ENCODE measurements at regions not wholly inside any gene's neighbourhood (a gene's known extent, or its start where the extent isn't known, plus 50 kb on each side); places are given as distances from the start of the nearest gene placed in this dataset.

DNA sequence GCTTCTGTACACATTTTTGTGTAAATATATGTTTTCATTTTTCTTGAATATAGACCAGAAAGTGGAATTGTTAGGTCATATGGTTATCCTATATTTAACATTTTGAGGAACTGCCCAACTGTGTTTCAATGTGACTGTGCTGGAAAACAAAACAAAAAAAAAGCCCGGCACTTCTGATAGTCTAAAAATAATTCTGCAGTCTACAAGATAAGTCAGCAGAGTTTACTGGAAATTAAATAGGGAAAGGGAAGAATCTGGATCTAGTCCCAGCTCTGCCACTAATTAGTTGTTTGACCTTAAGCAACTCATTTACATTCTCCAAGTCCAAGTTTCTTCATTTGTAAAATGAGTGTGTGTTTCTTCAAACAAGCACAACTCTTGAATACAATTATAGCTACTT lies 869.1 kb upstream of the B3GALT2 start:
- Histone ChIP-seq H3K4me1 (replicated peaks; ENCODE audit: insufficient read depth) (no peaks in the 10 kb centered on the region), H3K4me2 (no peak overlapping the region), H3F3A (ENCODE audit: insufficient read depth, low read depth) (no peaks in the 10 kb centered on the region), H4K20me1 (ENCODE audit: insufficient read depth) (no peaks in the 10 kb centered on the region), H3K9me2 (ENCODE audit: insufficient read depth) (no peaks in the 10 kb centered on the region), H2AFZ (no peak overlapping the region), H3K27ac (no peak overlapping the region), H3K36me3 (ENCODE audit: low read depth) (no peaks in the 10 kb centered on the region), H3K4me3 (no peak overlapping the region), H3K79me2 (ENCODE audit: low read depth) (no peaks in the 10 kb centered on the region), H3K9me3 (ENCODE audit: insufficient read depth, low read depth) (no peaks in the 10 kb centered on the region), H3K27me3 (ENCODE audit: insufficient read depth, low read depth) (no peaks in the 10 kb centered on the region)
- no TSS peak for BruUV-seq (replicated peaks)
- intact Hi-C loops (cut with micrococcal nuclease; ENCODE audit: unreplicated experiment) = no loop called here
- no peak for DNase-seq
- ChIA-PET POLR2A (ENCODE audit: unreplicated experiment) (no interaction called here), CTCF (no interaction called here)
- TF ChIP-seq EZH2 (IDR thresholded peaks at IDR 0.05; ENCODE audit: low read depth) = no peak
- TF ChIP-seq, protein P1, sequence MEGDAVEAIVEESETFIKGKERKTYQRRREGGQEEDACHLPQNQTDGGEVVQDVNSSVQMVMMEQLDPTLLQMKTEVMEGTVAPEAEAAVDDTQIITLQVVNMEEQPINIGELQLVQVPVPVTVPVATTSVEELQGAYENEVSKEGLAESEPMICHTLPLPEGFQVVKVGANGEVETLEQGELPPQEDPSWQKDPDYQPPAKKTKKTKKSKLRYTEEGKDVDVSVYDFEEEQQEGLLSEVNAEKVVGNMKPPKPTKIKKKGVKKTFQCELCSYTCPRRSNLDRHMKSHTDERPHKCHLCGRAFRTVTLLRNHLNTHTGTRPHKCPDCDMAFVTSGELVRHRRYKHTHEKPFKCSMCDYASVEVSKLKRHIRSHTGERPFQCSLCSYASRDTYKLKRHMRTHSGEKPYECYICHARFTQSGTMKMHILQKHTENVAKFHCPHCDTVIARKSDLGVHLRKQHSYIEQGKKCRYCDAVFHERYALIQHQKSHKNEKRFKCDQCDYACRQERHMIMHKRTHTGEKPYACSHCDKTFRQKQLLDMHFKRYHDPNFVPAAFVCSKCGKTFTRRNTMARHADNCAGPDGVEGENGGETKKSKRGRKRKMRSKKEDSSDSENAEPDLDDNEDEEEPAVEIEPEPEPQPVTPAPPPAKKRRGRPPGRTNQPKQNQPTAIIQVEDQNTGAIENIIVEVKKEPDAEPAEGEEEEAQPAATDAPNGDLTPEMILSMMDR (conservative IDR thresholded peaks at IDR 0.05) = no peak

- Histone ChIP-seq H2AFZ (no peak overlapping the region), H3K4me2 (no peak overlapping the region), H3K27ac (no peak overlapping the region), H4K20me1 (ENCODE audit: insufficient read depth) (no peaks in the 10 kb centered on the region), H3K4me1 (replicated peaks; ENCODE audit: insufficient read depth) (no peaks in the 10 kb centered on the region), H3F3A (ENCODE audit: insufficient read depth, low read depth) (no peaks in the 10 kb centered on the region), H3K9me3 (ENCODE audit: insufficient read depth, low read depth) (no peaks in the 10 kb centered on the region), H3K9me2 (ENCODE audit: insufficient read depth) (no peaks in the 10 kb centered on the region), H3K27me3 (ENCODE audit: insufficient read depth, low read depth) (no peaks in the 10 kb centered on the region), H3K79me2 (ENCODE audit: low read depth) (no peaks in the 10 kb centered on the region), H3K4me3 (no peak overlapping the region), H3K36me3 (ENCODE audit: low read depth) (no peaks in the 10 kb centered on the region)
- ChIA-PET CTCF (no interaction called here), POLR2A (ENCODE audit: unreplicated experiment) (interaction anchor here (0.7 kb wide), 1 partner anchor 18 kb away, joined by 11 read pairs; no protein-coding TSS in a partner anchor)
- TF ChIP-seq EZH2 (IDR thresholded peaks at IDR 0.05; ENCODE audit: low read depth) = no peak
- TF ChIP-seq, protein P1 (conservative IDR thresholded peaks at IDR 0.05) = no peak
- intact Hi-C loops (cut with micrococcal nuclease; ENCODE audit: unreplicated experiment) = no loop called here
- BruUV-seq (replicated peaks) = no TSS peak
- DNase-seq = no peak
These were observed 866.3 kb upstream of the B3GALT2 start for GRCh38 chr1:194052514-194053338.

DNA sequence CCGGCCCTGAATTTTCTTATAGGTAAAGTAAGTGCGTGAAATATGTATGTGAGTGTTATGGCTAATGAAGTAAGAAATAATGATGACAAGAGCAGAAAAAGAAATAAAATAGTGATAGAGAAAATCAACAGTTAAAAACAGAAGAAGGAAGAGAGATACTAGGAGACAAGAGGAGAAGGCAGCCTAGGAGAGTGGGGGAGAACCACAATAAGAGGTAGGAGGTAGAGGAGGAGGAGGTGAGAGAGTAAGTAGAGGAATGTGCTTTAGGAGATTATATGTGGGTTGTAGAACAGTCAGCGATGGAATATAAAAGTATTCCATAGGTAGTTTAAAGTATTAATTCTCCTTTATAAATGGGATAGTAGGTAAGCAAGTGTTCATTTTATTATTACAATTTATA lies 861.5 kb upstream of the B3GALT2 start:
- intact Hi-C loops (cut with micrococcal nuclease; ENCODE audit: unreplicated experiment) = no loop called here
- Histone ChIP-seq H3F3A (ENCODE audit: insufficient read depth, low read depth) (no peaks in the 10 kb centered on the region), H3K27ac (no peak overlapping the region), H3K27me3 (ENCODE audit: insufficient read depth, low read depth) (no peaks in the 10 kb centered on the region), H4K20me1 (ENCODE audit: insufficient read depth) (no peaks in the 10 kb centered on the region), H3K9me2 (ENCODE audit: insufficient read depth) (no peaks in the 10 kb centered on the region), H3K9me3 (ENCODE audit: insufficient read depth, low read depth) (no peaks in the 10 kb centered on the region), H3K4me3 (no peak overlapping the region), H2AFZ (no peak overlapping the region), H3K79me2 (ENCODE audit: low read depth) (no peaks in the 10 kb centered on the region), H3K4me2 (no peak overlapping the region), H3K36me3 (ENCODE audit: low read depth) (no peaks in the 10 kb centered on the region), H3K4me1 (replicated peaks; ENCODE audit: insufficient read depth) (no peaks in the 10 kb centered on the region)
- ChIA-PET CTCF (no interaction called here), POLR2A (ENCODE audit: unreplicated experiment) (no interaction called here)
- TF ChIP-seq, protein P1 (conservative IDR thresholded peaks at IDR 0.05) = no peak
- no peak for TF ChIP-seq EZH2 (IDR thresholded peaks at IDR 0.05; ENCODE audit: low read depth)
- no TSS peak for BruUV-seq (replicated peaks)
- no peak for DNase-seq

Measured in PC-9 (cell line).